GM19455 (cell line): ENCODE measurements at regions not wholly inside any gene's neighbourhood (a gene's known extent, or its start where the extent isn't known, plus 50 kb on each side); places are given as distances from the start of the nearest gene placed in this dataset.

Source experiments
- ATAC-seq: cut with Tn5 transposase; IDR thresholded peaks from one replicate; pipeline ENCODE4 v1.9.1; 2021; ENCODE audit not compliant: unreplicated experiment

DNA sequence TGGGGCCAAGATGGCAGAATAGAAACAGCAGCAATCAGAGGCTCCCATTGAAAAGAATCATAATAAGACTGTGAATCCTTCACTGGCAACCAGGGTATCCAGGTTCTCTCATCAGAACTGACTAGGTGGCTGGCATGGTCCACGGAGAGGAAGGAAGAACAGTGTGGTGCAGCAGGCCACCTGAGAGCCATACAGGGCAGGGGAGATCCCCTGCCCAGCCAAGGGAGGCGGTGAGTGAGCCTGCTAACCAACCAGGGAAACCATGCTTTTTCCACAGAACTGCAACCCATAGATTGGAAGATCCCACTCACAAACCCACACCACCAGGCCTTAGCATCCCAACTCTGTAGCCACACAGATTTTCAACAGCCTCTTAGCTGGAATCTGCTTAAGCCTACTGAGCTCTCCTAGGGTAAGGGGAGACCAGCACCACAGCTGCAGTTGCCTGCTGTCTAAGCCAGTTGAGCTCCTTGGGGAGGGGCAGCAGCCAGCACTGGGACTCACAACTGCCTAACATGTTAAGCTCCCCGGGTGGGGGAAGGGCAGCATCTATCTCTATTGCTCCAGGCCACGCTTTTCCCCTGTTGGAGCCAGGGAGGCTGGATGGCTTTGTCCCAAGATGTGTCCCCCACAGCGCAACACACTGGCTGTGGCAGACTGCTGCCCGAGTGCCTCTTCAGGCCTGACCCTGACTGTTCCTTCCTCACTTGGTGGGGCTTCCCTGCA lies 342.6 kb upstream of the CCDC196 start:
- no peak for ATAC-seq

DNA sequence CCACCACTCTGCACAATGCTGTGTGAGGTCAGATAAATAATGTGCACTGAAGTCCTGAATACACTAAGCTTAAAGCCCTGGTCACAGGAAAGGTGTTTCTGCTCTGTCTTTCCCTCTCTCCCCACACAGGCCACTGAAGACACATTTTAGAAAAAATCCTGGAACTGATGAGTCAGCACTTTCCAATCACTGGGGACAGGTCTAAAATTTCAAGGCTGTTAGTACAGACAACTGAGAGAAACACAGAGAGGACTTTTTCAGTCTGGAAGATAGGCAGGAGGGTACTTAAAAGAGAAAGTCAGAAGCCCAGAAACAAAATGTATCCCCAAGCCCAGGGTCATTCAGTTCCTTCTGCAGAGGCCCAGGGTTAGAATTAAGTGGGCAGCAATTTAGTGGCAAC lies 333.9 kb upstream of the CCDC196 start:
- no peak for ATAC-seq

DNA sequence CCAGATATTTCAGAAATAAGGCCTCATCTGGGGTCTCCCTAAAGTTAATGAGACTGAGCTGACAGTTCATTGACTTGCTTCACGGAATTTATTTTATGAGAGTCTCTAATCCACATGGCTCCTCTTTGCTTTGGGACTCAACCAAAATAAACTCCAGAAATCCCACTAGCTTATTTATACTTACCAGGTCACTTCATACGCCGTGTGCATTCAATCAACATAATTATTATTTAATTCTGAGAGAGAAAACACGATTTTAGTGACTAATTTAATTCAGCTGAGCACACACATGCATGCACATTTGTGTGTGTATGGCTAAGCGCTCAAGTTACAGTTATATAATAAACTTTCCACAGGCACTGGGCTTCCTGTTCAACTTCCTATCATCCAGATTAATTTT lies 333.4 kb upstream of the CCDC196 start:
- no peak for ATAC-seq

DNA sequence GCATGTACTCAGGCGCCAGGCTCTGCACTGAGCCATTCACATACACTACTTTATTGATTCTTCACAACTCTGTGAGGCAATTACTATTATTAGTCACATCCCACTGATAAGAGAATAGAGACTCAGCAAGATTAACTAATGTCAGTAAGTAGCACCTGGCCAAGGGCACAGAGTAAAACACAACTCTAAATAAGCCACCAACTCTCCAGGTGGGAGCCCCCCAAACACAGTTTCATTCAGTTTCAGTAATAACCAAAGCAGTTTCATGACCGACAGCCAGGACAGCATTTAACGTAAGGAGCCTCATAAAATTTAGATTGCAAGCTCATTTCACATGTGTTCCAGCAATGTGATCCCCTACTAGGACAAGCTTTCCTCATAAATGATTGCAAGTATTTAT lies 323.1 kb upstream of the CCDC196 start:
- no peak for ATAC-seq

DNA sequence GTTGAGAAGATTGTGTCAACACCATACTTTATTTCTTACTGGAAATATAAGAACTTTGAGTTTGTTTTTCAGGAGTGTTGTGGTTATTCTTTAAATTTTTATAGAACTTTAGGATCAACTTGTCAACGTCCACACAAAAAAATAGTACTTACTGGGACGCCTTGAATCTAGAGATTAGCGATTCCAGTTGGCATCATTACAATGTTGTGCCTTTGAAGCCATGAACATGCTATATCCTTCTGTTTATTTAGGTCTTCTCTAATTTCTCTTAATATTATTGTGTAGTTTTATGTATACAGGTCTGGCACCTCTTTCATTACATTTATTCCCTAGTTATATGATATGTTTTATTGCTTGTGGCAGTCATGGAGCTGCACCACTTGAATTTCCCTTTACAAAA lies 320.8 kb upstream of the CCDC196 start:
- ATAC-seq, result no peak

DNA sequence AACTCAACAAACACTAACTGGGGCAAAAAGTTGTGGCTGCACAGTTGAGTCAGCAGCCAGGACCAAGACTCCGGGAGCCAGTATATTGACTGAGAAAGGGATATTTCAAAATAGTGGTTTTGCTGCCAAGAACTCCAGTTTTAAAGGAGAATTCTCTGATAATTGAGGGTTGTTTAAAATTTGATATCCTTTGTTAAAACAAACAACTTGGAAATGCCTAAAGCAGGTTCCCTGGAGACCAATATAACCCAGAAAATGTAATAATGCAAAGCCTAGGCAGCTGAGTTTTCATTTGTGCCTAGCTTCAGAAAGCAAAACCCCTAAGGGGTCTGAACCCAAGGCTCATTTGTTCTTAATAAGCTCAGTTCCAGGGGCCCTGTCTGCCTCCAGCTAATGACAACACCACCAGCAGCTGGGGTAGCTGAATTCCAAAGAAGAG lies 311.7 kb upstream of the CCDC196 start:
- ATAC-seq, result no peak

DNA sequence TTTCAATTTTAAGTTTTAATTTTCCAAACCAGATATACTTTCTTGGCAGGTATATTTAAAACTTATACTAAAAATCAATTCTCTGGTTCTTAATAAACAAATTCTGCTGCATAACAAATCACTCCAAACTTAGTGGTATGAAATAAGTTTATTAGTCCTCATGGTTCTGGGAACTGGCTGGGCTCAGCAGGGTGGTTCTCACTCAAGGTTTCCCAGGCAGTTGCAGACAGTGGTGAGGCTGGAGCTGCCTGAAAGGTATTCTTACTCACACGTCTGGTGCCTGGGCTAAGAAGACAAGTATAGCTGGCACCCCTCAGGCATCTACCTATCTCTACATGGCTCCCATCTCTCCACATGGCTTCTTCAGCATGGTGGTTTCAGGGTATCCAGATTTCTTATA lies 308.2 kb upstream of the CCDC196 start:
- no peak for ATAC-seq

DNA sequence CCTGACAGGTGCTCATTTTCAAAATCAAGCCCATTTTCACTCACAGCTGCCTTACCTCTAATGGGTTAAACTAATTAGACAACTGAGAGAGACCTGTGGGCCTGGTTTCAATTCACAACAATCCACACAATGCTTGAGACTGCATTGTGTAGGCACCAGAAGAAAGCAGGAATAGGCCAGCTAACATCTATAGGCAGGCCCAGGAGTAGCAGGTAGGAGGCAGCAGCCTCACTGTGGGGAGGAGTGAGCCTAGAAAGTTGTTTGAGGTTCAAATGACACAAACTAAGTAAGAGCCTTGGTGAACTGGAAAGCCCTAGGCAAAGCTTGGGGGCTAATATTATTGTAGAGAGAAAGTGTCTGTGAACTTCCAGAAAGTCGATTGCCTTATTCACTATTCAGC lies 289.5 kb upstream of the CCDC196 start:
- ATAC-seq, result no peak

DNA sequence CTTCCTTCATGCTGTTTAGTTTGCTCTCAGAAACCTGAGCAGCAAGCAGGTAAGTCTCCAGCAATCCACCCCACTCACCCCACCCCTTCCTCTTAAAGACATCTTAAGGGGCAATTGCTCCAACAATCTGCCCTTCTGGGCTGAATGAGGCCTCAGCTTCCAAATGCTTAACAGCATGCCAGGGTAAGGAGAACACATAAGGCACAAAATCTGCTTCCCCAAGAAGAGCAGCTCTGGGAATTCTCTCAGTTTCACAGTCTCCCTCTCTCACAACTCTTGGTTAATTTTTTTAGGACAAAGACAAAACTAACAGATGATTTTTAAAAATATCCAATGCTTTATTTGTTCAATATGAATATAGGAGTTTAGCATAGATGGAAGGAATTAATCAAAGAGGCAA lies 288.9 kb upstream of the CCDC196 start:
- ATAC-seq, result no peak

DNA sequence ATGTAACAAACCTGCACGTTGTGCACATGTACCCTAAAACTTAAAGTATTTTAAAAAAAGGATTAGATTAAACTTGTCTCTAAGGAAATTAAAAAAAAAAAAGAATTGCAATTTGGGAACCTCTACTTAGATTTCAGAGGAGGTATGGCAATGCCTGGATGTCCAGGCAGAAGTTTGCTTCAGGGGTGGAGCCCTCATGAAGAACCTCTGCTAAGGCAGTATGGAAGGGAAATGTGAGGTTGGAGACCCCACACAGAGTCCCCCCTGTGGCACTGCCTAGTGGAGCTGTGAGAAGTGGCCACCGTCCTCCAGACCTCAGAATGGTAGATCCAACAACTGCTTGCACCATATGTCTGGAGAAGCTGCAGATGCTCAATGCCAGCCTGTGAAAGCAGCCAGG lies 279.6 kb upstream of the CCDC196 start:
- no peak for ATAC-seq

DNA sequence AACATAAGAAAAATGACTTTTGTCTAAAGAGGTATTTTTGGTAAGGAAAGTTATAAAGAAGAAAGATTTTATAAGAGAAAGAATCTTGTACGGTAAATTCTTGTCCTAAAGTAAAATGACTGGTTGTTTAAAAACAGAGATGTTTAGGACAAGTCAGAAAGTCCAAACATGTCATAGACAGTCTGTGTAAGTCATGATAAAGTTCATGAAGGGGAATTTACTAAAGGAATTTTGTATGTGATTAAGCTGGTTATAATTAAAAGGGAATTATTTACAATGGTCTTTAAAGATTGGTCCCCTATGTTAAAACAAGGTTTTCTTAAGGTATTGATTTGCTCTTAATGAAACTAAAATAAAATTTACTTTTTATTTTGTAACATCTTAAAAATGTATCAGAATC lies 269.4 kb upstream of the CCDC196 start:
- ATAC-seq, result no peak

DNA sequence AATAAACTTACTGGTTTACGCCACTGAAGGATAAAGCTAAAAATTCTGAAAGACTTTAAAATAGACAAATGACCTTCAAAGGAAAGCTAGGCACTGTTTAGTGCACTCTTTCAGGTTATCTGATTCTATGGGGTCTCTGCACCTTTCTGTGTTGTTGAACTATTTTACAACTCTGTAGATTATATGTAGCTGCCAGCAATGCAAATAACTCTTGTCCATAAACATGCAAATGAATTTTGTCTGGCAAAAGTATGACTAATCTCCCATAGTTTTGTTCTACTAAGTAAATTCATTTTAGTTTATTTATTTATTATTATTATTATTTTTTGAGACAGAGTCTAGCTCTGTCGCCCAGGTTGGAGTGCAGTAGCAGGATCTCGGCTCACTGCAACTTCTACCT lies 266.3 kb upstream of the CCDC196 start:
- no peak for ATAC-seq

DNA sequence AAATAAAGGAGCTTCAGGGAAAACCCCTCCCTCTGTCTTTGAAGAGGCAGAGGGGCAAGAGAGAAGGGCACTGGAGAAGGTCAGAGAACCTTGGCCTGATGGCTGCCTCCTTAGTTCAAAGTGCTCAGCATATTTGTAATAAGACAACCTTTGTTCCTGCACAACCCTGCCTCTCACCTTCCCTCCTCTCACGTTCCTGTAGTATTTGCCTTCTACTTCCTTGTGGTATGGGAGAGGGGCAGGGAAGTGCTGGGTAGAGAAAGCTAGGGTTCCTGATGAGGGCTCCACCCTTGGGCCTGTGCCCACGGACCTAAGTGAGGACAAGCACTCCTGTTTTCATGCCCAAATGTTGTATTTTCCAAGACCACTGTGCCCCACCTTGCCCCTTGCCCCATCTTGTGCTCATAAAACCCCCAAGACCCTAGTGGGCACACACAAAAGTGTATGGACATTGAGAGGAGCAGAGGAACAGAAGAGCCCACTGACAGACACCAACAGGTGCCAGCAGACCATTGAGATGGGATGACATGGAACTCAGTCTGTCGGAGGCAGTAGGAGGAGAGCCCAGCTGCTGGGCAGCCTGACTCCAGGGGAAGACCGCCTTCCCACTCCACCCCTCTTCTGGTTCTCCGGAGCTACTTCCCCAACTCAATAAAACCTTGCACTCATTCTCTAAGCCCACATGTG lies 261.5 kb upstream of the CCDC196 start:
- ATAC-seq, result no peak

DNA sequence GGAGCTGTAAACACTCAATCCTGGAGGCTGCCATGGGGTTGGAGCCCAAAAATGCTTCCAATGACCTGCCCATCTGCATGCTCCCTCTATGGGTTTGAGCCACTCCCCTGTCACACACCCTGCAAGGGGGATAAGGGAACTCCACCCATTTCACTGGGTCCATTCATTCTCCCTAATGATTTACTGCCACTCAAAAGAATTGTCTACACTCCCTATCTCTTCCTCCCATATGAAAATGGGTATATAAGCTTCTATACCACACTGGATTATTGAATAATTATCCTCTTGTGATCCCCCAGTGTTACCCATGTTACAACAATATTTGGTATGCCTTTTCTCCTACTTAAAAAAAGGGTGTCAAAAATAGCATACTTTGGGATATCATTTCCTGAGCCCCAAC lies 260.8 kb upstream of the CCDC196 start:
- no peak for ATAC-seq

DNA sequence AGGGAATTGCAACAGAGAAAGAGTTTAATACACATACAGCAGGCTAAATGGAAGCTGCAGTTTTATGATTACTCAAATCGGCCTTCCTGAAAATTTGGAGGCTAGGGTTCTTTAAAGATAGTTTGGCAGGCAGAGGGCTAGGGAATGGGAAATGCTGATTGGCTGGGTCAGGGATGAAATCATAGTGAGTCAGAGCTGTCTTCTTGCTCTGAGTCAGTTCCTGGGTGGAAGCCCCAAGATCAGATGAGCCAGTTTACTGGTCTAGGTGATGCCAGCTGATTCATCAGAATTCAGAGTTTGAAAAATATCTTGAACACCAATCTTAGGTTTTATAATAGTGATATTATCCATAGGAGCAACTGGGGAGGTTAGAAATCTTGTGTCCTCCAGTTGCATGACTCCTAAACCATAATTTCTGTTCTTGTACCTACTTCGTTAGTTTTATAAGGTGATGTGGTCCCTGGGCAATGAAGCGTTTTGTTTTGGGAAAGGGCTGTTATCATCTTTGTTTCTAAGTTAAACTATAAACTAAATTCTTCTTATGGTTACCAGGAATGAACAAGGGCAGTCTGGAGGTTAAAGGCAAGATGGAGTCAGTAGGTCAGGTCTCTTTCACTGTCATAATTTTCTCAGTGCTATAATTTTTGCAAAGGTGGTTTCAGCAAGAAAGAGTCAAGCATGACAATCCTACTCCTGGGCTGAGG lies 257.8 kb upstream of the CCDC196 start:
- ATAC-seq, result no peak

DNA sequence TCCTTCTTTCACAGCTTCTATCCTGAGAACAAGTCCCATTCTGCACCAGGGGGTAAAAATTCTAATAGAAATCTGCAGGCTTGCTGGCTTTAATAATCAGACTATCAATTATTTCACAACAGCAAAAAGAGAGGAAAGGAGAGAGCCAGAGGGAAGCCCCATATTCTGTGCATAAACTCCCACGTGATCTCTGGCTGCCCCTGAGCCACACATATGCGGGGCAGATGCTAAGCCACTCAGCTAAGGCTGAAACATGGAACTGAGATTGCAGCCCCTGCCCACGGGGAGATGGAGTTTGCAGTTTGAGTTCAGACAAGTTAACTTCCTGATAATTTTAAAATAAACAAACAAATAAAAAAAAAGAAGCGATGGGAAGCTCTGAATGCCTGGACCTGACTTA lies 254.4 kb upstream of the CCDC196 start:
- no peak for ATAC-seq

DNA sequence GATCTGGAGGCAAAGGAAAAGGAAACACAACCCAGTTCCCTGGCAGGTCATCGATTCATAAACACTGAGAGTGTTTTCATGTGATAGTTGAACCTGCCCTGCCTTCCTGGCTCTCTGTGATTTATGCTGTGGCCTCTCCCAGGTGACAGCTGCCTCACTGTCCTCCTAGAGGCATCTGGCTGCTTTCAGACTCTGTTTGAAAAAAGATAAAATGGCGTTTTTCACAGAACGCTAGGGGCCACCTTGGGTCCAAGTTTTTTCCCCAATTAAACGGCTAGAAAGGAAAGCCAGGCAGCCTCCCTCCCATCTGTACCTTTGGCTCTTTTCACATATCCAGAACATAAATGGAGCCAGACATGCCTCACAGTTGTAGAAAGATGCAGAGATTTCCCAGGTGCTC lies 252.6 kb upstream of the CCDC196 start:
- ATAC-seq, result no peak

DNA sequence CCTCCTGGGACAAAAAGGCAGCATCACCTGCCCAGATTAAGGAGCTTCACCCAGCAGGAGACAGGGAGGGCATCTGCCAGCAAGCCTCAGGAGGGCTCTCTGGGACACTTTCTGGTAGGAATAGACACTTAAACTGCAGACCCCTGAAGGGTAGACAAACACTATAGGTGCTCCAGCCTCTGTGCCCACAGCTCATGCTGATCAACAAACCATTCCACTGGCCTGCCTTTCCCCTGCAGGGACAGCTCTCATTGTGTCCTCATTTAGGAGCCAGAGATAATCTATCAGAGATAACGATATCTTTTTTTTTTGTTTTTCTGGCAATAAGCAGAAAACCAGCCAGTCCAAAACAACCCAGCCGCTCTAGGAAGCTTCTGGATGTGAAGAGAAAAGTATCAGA lies 251.8 kb upstream of the CCDC196 start:
- no peak for ATAC-seq

DNA sequence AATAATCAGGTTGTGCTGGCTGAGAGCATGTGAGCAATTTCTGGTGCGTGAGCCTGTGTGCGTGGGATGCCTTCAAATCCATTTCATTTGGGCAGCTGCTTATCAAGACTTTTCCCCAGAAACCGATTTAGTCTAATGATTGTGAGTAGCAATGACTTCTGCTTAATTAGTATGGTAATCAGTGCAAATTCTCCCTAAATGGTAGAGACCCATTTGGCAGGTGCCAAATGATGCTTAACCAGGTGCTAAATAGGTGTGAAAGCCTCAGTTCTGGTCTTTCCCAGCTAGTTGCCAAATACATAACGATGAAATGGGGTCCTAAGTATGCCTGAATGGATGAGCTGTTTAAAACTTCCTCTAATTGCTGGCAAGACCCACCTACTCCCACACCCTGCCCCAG lies 248.4 kb upstream of the CCDC196 start:
- ATAC-seq, result no peak

DNA sequence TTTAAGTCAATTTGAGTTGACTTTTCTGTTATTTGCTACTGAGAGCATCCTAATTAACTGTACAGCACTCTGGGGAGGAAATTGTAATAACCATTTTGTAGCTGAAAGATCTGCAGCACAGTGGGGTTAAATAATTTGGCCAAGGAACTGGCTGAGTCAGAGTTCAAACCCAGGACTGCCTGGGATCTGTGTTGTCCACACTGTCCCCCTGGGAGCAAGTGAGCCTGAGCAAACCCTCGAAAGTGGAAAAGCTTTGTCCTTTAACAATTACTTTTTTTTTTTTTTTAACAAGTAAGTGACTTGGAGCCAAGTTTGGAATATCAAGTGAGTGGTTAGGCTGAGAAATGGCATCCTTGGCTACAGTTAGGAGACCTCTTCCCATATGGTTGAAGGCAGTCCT lies 247.2 kb upstream of the CCDC196 start:
- no peak for ATAC-seq

DNA sequence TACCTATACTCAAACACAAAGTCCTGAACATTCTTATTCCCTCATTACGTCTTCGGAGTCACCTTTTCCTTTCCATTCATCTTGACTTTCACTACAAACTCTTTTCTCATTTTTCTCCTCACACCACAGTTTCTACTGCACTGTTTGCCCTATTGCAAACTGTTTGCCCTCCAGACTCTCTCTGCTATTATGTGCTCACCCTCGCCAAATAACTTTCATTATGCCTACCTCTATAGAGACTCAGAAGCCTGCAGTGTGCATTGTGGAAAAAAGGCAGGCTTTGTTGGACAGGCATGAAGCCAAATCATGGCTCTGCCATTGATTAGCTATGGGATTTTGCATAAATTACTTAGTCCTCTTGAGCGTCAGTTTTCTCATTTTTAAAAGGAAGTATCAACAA lies 246.6 kb upstream of the CCDC196 start:
- ATAC-seq, result no peak

DNA sequence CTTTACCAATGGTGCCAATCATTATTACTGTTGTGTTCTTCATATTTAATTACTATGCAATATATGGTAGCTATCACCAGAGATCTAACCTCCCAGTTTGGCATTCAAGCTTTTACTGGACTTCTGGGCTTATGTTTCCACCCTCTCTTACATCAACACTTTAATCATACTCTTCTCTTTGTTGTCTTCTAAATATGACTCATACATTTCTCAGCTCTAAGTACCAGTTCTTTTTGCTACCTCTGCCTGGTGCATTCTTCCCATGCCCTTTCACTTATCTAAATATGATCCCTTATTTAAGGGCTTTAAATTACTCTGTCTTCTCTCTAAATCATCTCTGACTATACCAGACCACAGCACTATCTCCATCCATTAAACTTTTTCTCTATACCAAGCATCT lies 246.1 kb upstream of the CCDC196 start:
- no peak for ATAC-seq
